EL (cell line): ENCODE measurements at regions not wholly inside any gene's neighbourhood (a gene's known extent, or its start where the extent isn't known, plus 50 kb on each side); places are given as distances from the start of the nearest gene placed in this dataset.
"Not testable (repeated sequence)": the region's sequence is repeated elsewhere in the genome, so short reads cannot be mapped to it uniquely, and the experiment has no call there.

Source experiments
- DNase-seq: peaks from one replicate; pipeline ENCODE4 v3.0.0-alpha.2; 2016

GRCh38 chr11:23155503-23155902, 295.2 kb upstream of the CCDC179 start:
- no peak for DNase-seq

GRCh38 chr11:23164022-23164421, 303.7 kb upstream of the CCDC179 start:
- DNase-seq, result no peak

GRCh38 chr11:23166376-23166775, 306.1 kb upstream of the CCDC179 start:
- DNase-seq, result no peak

- DNase-seq, result no peak
Observed at GRCh38 chr11:23179609-23180008, 319.3 kb upstream of the CCDC179 start.

- no peak for DNase-seq
Observed at GRCh38 chr11:23181022-23181807, 320.9 kb upstream of the CCDC179 start.

- DNase-seq, result no peak
Observed at GRCh38 chr11:23192256-23192655, 332.0 kb upstream of the CCDC179 start.

GRCh38 chr11:23201936-23202522, 341.8 kb upstream of the CCDC179 start:
- DNase-seq, result no peak

- no peak for DNase-seq
Observed at GRCh38 chr11:23202611-23203010, 342.3 kb upstream of the CCDC179 start.

- peak; percentile 63 for DNase-seq
Observed at GRCh38 chr11:23205156-23205871, 345.0 kb upstream of the CCDC179 start.

GRCh38 chr11:23206741-23207336, 346.6 kb upstream of the CCDC179 start:
- peak; percentile 49 for DNase-seq

GRCh38 chr11:23211221-23211620, 350.9 kb upstream of the CCDC179 start:
- peak; percentile 43 for DNase-seq

GRCh38 chr11:23212807-23213206, 352.5 kb upstream of the CCDC179 start:
- DNase-seq, result no peak

GRCh38 chr11:23217072-23217471, 356.8 kb upstream of the CCDC179 start:
- DNase-seq, result no peak

- DNase-seq, result not testable (repeated sequence)
Observed at GRCh38 chr11:23220086-23220485, 359.8 kb upstream of the CCDC179 start.

- DNase-seq, result no peak
Observed at GRCh38 chr11:23221366-23221765, 361.1 kb upstream of the CCDC179 start.

- DNase-seq, result no peak
Observed at GRCh38 chr11:23226331-23227077, 366.2 kb upstream of the CCDC179 start.

- no peak for DNase-seq
Observed at GRCh38 chr11:23227078-23227445, 366.8 kb upstream of the CCDC179 start.

- DNase-seq, result no peak
Observed at GRCh38 chr11:23232652-23233051, 372.4 kb upstream of the CCDC179 start.

- peak; percentile 59 for DNase-seq
Observed at GRCh38 chr11:23233075-23233474, 372.8 kb upstream of the CCDC179 start.

- DNase-seq, result peak; percentile 54
Observed at GRCh38 chr11:23236826-23237555, 376.7 kb upstream of the CCDC179 start.

- no peak for DNase-seq
Observed at GRCh38 chr11:23252426-23252825, 392.2 kb upstream of the CCDC179 start.

GRCh38 chr11:23257088-23257487, 396.8 kb upstream of the CCDC179 start:
- no peak for DNase-seq
